GM12872 (cell line): ENCODE measurements at regions not wholly inside any gene's neighbourhood (a gene's known extent, or its start where the extent isn't known, plus 50 kb on each side); places are given as distances from the start of the nearest gene placed in this dataset.

Source experiments
- TF ChIP-seq, protein P1 (sequence below): IDR thresholded peaks from 3 replicates; pipeline ENCODE4 v1.5.1; 2011; ENCODE audit warnings: low read depth, mild to moderate bottlenecking, low read length, moderate library complexity; ENCODE audit not compliant: insufficient read depth

DNA sequence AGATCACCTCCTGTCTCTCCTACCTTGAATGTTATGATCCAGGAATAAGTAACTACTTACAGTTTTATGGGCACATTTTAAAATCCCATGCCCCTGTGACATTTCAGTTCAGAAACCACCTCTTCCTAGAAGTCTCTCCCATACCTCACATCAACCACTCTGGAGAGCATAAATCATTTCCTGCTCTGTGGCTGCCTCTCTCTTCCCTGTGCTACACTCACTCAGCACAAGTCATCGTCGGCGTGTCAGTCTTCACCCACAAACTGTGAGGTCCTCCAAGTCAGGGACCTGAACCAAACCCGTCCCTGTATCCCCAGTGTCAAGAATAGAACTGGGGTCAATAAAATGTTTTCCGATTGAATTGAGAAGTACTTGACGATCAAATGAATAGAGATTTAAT, 863.3 kb downstream of the BCL11B start:
- TF ChIP-seq, protein P1, sequence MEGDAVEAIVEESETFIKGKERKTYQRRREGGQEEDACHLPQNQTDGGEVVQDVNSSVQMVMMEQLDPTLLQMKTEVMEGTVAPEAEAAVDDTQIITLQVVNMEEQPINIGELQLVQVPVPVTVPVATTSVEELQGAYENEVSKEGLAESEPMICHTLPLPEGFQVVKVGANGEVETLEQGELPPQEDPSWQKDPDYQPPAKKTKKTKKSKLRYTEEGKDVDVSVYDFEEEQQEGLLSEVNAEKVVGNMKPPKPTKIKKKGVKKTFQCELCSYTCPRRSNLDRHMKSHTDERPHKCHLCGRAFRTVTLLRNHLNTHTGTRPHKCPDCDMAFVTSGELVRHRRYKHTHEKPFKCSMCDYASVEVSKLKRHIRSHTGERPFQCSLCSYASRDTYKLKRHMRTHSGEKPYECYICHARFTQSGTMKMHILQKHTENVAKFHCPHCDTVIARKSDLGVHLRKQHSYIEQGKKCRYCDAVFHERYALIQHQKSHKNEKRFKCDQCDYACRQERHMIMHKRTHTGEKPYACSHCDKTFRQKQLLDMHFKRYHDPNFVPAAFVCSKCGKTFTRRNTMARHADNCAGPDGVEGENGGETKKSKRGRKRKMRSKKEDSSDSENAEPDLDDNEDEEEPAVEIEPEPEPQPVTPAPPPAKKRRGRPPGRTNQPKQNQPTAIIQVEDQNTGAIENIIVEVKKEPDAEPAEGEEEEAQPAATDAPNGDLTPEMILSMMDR = no peak

DNA sequence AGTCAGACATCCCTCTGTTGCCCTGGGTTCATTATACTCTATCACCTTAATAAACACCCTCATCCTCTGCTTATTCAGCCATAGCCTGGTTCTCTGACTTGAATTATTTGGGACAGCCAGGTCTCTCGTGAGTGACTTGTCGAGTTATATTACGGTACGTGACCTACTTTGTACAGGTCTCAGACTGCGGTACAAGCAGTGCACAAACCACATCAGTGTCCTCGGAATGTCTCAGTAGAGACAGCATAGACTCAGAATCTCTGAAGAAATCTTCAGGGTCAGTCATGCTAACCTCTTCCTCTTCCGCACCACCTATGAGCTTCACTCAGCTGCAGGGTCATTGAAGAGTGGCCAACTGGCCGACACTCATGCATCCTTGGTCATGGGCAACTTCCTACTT, 860.8 kb downstream of the BCL11B start:
- TF ChIP-seq, protein P1 = no peak

DNA sequence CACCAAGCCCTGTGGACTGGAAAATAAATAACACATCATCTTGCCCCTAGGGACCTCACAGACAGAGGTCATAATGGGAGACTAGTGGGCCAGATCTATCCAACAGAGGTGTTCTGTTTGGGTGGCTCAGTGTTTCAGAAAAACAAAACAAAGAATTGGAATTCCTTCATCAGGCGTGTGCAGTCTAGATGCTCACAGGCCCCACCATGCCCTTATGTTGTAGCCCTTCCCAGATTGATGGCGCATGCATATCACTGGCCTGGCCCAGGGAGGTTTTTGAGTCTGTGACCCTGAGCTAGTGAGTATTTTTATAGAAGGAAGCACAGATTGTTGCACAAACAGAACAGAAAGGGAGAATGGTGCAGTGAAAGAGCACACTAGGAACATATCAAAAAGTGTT, 859.6 kb downstream of the BCL11B start:
- TF ChIP-seq, protein P1 = no peak

DNA sequence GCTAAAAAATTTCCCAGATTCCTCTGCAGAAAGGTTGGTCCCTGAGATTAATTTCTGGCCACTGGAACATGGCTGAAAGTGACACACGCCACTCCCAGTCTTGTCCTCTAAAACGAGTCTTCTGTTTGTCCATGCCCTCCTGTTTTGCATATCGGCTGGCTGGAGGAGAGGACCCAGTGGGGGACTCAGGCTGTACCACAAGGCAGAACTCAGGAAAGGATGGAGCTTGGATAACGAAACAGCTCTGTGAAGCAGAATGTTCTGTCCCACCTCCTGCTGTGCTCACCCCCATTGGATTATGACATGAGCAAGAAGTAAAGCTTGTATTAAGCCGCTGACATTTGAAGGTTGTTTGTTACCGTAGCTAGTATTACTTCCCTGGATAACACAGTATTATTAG, 856.2 kb downstream of the BCL11B start:
- TF ChIP-seq, protein P1 = no peak

DNA sequence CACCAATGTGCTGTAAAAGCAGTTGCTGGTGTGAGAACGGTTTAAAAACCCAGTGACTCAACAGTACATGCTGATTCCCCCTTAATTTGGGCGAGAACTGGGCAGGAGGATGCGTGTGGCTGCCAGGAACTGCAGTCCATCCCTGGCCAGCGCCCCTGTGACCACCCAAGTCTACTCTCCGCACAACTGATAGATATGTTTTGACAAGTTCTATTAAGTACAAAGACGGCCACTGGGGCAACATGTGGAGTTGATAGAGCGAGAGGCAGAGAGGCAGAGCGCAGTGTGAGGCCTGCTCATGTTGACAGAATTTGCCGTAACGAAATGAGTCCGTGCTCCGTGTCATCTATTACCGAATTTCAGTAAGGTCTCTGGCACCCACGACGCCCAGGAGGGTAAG, 855.0 kb downstream of the BCL11B start:
- TF ChIP-seq, protein P1 = no peak

DNA sequence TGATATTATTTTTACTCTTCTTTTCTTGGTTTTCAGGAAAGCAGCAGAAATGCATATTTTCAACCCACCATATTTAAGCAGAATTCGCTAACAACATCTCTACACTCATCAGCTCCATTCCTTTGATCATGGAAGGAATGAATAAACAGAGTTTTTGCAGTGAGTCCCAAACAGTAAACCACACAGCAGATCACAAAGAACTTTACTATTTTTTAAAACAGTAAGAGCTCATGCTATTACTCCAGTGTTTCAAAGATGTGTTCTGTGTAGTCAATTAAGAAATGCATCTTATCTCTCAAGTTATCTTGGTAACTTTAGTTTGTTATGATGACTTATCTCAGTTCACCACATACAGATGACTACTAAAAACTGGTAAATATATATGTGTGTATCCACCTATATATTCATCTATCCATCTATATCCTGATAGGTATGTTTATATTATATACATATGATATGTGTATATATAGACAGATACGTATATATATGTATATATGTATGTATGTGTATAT, 843.5 kb downstream of the BCL11B start:
- TF ChIP-seq, protein P1 = no peak

DNA sequence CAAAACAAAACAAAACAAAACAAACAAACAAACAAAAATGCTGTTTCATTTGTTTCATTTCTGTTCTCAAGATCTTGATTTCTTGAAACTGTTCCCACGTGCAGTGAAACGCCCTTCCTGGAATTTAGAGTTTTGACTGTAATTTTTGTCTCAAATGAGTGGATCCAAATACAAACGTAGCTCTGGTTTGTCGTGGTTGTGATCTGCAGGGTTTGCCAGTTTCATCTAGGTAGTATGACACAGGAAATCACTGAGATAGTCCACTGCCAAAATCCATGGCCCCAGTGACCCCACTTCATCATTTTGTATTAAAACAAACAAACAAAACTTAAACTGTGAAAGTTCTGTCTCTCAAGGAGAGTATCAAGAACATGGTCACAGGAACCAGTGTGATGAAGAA, 838.6 kb downstream of the BCL11B start:
- TF ChIP-seq, protein P1 = no peak
